NCI-H345 treated with DMSO at 0.1 percent for 48 hours (cell line): ENCODE measurements at regions not wholly inside any gene's neighbourhood (a gene's known extent, or its start where the extent isn't known, plus 50 kb on each side); places are given as distances from the start of the nearest gene placed in this dataset.
"Not testable (repeated sequence)": the region's sequence is repeated elsewhere in the genome, so short reads cannot be mapped to it uniquely, and the experiment has no call there.

Source experiments
- DNase-seq: peaks from one replicate; lab custom pipeline; 2025; ENCODE audit not compliant: unreplicated experiment; lab: John Stamatoyannopoulos, UW

- DNase-seq, result no peak
Observed at GRCh38 chr7:42726066-42726785, 185.6 kb downstream of the C7orf25 start.

- no peak for DNase-seq
Observed at GRCh38 chr7:42722716-42723115, 189.2 kb downstream of the C7orf25 start.

GRCh38 chr7:42722198-42722597, 189.7 kb downstream of the C7orf25 start:
- no peak for DNase-seq

DNA sequence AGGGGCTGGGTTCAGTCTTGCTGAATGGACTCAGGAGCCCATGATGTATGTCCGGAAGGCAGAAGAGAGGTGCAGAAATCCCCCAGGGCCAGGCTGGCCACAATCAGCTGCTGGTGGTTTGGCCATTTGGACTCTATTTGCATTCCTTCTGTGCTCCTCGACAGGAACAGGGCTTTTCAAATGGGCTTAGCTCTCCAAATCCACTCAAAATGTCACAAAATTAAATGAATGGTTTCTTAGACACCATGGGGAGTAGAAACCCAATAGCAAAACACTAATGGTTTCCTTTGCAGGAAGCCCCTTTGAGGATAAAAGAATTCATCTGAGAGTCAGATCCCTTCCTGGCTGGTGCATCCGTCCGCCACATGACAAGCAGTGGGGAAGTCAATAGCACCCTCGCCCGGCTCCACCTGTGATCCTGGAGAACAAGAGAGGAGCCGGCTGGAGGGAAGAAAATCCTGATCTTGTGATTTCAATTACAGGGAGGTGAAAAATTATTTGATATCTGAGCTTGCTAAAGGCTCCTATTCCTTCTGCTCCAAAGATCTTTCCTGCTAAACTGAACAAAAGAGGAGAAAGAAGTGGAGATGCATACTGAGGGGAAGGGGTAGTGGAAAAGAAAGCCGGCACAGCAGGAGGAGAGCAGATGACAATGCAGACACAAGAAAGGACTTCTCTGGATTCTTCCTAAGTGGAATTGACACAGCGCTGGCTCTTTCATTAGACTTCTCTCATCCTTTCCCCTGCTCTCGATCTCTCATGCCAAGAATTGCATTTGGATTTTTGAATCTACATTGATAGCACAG, 190.7 kb downstream of the C7orf25 start:
- DNase-seq, result no peak

DNA sequence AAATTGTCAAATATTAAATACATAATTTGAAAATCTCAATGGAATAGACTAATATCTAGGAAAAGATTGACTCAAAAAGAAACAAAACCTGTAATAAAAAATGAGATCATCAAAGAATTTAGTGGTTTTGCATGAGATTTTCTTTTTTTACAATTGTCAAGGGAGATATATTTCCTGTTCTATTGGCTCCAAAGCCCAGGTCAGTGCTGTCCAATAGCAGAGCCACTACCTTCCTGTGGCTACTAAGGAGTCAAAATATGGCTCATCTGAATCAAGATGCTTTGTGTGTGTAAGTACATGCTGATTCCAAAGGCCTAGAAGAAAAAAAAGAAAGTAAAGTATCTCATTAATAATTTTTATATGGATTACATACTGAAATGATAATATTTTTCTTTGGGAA, 191.9 kb downstream of the C7orf25 start:
- DNase-seq, result no peak

GRCh38 chr7:42718466-42718865, 193.4 kb downstream of the C7orf25 start:
- DNase-seq, result not testable (repeated sequence)

DNA sequence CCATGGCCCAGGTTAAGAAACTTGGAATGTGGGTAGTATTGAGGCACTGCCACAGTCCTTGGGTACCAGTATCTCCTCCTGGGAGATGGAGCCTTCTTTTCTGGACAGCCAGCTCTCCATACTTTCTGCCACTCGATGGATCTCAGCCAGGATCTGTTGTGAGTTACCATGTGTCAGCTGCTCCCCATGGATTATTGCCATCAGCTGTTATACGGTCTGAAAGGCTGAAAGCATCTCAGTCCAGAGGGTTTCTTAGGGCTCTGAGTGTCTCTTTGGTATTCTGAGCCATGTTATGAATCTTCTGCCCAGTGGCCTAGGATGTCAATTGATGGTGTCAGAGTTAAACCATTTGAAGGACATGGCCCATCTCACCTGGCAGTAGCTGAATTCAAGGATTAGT, 197.5 kb downstream of the C7orf25 start:
- no peak for DNase-seq

- DNase-seq, result no peak
Observed at GRCh38 chr7:42709284-42709683, 202.6 kb downstream of the C7orf25 start.

GRCh38 chr7:42704710-42705109, 207.2 kb downstream of the C7orf25 start:
- no peak for DNase-seq

- no peak for DNase-seq
Observed at GRCh38 chr7:42702647-42703046, 209.2 kb downstream of the C7orf25 start.

GRCh38 chr7:42700406-42701327, 211.2 kb downstream of the C7orf25 start:
- no peak for DNase-seq

- DNase-seq, result no peak
Observed at GRCh38 chr7:42699380-42700178, 212.3 kb downstream of the C7orf25 start.

DNA sequence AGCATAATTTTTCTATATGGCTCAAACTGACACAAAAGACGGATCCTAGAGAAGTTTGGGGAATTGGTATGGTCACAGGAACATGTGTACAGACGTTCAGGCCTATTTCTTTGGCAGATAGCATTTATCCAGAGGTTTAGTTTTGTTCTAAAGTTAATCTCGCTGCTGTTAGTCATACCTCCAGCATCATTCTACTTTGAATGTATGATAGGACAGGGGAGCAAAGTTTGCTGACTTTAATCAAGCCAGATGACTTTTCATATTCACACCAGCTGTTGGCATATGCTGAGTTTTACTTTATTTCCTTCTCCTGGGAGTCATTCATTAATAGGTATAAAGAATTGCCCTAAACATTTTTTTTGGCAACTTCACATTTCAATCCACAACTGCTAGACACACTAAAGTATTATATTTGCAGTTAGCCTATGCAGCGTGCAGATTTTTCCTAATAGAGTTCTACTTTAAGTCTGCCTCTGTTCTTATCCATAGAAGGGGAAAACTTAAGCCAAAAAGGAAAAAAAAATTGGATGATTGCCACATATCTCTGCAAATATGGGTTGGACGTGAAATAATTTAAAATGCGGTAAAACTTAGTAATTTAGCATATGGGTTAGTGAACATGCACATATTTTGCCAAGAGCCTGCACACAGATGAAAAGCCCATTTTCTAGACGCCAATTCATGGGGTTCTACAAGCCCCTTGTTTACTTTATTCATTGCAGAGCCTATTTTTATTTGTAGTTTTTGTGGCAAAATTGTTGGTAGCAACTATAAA, 213.1 kb downstream of the C7orf25 start:
- DNase-seq, result no peak

GRCh38 chr7:42694894-42695507, 216.9 kb downstream of the C7orf25 start:
- DNase-seq, result no peak

- no peak for DNase-seq
Observed at GRCh38 chr7:42693722-42694121, 218.1 kb downstream of the C7orf25 start.

DNA sequence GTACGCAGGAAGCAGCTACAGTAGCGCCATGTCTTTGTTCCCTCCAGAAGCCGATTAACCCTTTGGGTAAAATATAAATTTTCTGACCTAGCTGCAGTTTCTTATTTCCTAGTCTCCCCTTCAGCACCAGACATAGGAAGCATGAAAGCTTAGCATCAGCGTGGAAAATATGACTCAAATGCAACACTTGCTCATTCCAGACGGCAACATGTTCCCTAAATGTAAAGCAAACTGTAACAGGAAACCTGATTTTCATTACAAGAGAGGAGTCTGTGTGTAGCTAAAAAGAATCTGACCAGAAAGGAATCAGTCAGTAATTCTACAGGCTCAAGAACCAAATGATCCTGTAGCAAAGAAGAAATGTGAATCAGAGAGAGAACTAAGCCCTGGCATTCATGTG, 219.2 kb downstream of the C7orf25 start:
- DNase-seq, result no peak

DNA sequence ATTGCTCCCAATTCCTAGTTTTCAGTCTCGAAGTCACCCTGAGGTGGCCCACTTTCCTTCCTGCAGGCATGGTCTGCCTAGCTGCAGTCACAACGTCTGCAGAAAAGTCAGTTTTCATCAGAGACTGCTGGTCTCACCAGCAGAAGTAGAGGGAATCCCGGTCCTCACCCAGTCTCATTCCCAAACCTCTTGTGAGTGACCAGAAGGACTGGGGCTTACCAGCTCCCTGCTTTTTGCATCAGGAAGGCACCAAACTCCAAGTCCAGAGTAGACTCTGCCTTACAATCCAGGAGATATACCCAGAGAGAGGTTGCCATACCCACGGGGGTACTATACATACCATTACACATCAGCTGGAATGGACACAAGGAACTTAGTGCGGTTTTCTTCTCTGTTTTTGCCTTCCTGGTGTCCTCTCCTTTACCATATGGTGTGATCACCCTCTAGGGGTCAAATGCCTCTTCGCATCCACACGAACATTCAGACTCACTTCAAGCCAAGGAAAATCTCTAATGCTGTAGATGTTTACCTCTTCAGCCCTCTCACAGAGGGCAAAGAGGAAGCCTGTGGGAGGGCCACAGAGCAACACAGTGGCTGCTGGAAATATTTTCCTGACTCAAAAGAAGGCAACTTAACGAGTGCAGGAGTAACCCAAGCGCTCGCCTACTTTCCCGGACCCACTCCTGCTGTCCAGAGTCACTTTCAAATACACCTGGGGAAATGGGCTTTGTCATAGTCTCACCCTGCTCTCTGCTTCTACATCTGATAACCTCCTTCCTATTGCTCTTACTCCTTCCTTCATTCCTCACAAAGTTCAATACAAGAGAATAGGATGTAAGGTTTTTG, 220.9 kb downstream of the C7orf25 start:
- no peak for DNase-seq

GRCh38 chr7:42689626-42690025, 222.2 kb downstream of the C7orf25 start:
- DNase-seq, result no peak

GRCh38 chr7:42688056-42688371, 223.9 kb downstream of the C7orf25 start:
- no peak for DNase-seq
